H9 (cell line): ENCODE measurements at regions not wholly inside any gene's neighbourhood (a gene's known extent, or its start where the extent isn't known, plus 50 kb on each side); places are given as distances from the start of the nearest gene placed in this dataset.

Experiments
- DNase-seq: peaks from one replicate; pipeline ENCODE4 v3.0.0-alpha.2; 2017
- H2AFZ ChIP-seq: one replicate; pipeline ENCODE4 v1.6.1; 2013; ENCODE audit warnings: mild to moderate bottlenecking, low read length, control low read depth, moderate library complexity
- H2AK5ac ChIP-seq: 2 replicates; pipeline ENCODE4 v1.6.1; 2013; ENCODE audit warnings: low read length, control low read depth, mixed read lengths; ENCODE audit not compliant: insufficient read length
- H2BK120ac ChIP-seq: one replicate; pipeline ENCODE4 v1.6.1; 2013; ENCODE audit warnings: low read depth, mild to moderate bottlenecking, low read length, control low read depth, inconsistent platforms; ENCODE audit not compliant: poor library complexity, severe bottlenecking
- H2BK12ac ChIP-seq: 2 replicates; pipeline ENCODE4 v1.6.1; 2013; ENCODE audit warnings: low read length, control low read depth, mixed read lengths, low read depth; ENCODE audit not compliant: insufficient read length
- H2BK15ac ChIP-seq: 2 replicates; pipeline ENCODE4 v1.6.1; 2013; ENCODE audit warnings: low read depth, low read length, control low read depth
- H2BK20ac ChIP-seq: one replicate; pipeline ENCODE4 v1.6.1; 2013; ENCODE audit warnings: low read depth, mild to moderate bottlenecking, low read length, control low read depth, inconsistent platforms; ENCODE audit not compliant: poor library complexity, severe bottlenecking
- H2BK5ac ChIP-seq: 2 replicates; pipeline ENCODE4 v1.6.1; 2013; ENCODE audit warnings: low read length, control low read depth, mixed read lengths; ENCODE audit not compliant: insufficient read length
- H3K14ac ChIP-seq: 2 replicates; pipeline ENCODE4 v1.6.1; 2013; ENCODE audit warnings: low read length, control low read depth; ENCODE audit not compliant: insufficient read depth
- H3K18ac ChIP-seq: 2 replicates; pipeline ENCODE4 v1.6.1; 2013; ENCODE audit warnings: low read depth, mild to moderate bottlenecking, mixed read lengths, low read length, control low read depth; ENCODE audit not compliant: insufficient read length
- H3K23ac ChIP-seq: 2 replicates; pipeline ENCODE4 v1.6.1; 2013; ENCODE audit warnings: low read length, control low read depth, mixed read lengths, low read depth; ENCODE audit not compliant: insufficient read length
- H3K23me2 ChIP-seq: 2 replicates; pipeline ENCODE4 v1.6.1; 2013; ENCODE audit warnings: low read depth, mild to moderate bottlenecking, mixed read lengths, low read length, control low read depth; ENCODE audit not compliant: insufficient read length, poor library complexity, severe bottlenecking
- H3K27ac ChIP-seq: 2 replicates; pipeline ENCODE4 v1.5.1; 2013; ENCODE audit warnings: low read length, control low read depth, mixed read lengths, low read depth; ENCODE audit not compliant: insufficient read length
- H3K27me3 ChIP-seq: 2 replicates; pipeline ENCODE4 v1.6.1; 2013; ENCODE audit warnings: low read length, control low read depth, inconsistent platforms; ENCODE audit not compliant: insufficient read depth
- H3K4ac ChIP-seq: 2 replicates; pipeline ENCODE4 v1.6.1; 2013; ENCODE audit warnings: low read depth, mild to moderate bottlenecking, control low read depth, inconsistent platforms, low read length, moderate library complexity
- H3K4me1 ChIP-seq: 2 replicates; pipeline ENCODE4 v1.6.1; 2013; ENCODE audit warnings: low read length, control low read depth, inconsistent platforms; ENCODE audit not compliant: insufficient read depth
- H3K4me2 ChIP-seq: 2 replicates; pipeline ENCODE4 v1.6.1; 2013; ENCODE audit warnings: low read length, control low read depth, mixed read lengths; ENCODE audit not compliant: insufficient read length, insufficient read depth
- H3K56ac ChIP-seq: 2 replicates; pipeline ENCODE4 v1.6.1; 2013; ENCODE audit warnings: low read depth, mild to moderate bottlenecking, mixed read lengths, low read length, control low read depth; ENCODE audit not compliant: insufficient read length
- H3K79me1 ChIP-seq: 2 replicates; pipeline ENCODE4 v1.6.1; 2013; ENCODE audit warnings: low read depth, mild to moderate bottlenecking, moderate library complexity, low read length, control low read depth, inconsistent platforms; ENCODE audit not compliant: insufficient read depth, poor library complexity, severe bottlenecking
- H3K79me2 ChIP-seq: 2 replicates; pipeline ENCODE4 v1.6.1; 2013; ENCODE audit warnings: low read length, control low read depth, inconsistent platforms; ENCODE audit not compliant: insufficient read depth
- H3K9ac ChIP-seq: 2 replicates; pipeline ENCODE4 v1.6.1; 2013; ENCODE audit warnings: low read length, control low read depth, mixed read lengths; ENCODE audit not compliant: insufficient read length; ENCODE audit errors: extremely low read depth
- H3K9me3 ChIP-seq: one replicate; pipeline ENCODE4 v1.6.1; 2013; ENCODE audit warnings: low read depth, low read length, inconsistent platforms; ENCODE audit not compliant: control insufficient read depth
- H3T11ph ChIP-seq: one replicate; pipeline ENCODE4 v1.6.1; 2013; ENCODE audit warnings: mild to moderate bottlenecking, low read length, control low read depth, inconsistent platforms
- H4K20me1 ChIP-seq: one replicate; pipeline ENCODE4 v1.6.1; 2013; ENCODE audit not compliant: control insufficient read depth, insufficient read length, insufficient read depth
- H4K5ac ChIP-seq: 2 replicates; pipeline ENCODE4 v1.6.1; 2013; ENCODE audit warnings: low read depth, mild to moderate bottlenecking, mixed read lengths, low read length, control low read depth; ENCODE audit not compliant: insufficient read length
- H4K8ac ChIP-seq: replicated peaks from 2 replicates; pipeline ENCODE4 v1.6.1; 2013; ENCODE audit warnings: low read length, control low read depth, mixed read lengths, low read depth; ENCODE audit not compliant: insufficient read length
- H4K91ac ChIP-seq: 2 replicates; pipeline ENCODE4 v1.6.1; 2013; ENCODE audit warnings: low read depth, mild to moderate bottlenecking, moderate library complexity, mixed read lengths, low read length, control low read depth; ENCODE audit not compliant: insufficient read length
- H3K27ac Mint-ChIP-seq, 3 experiments: 2 replicates in 2 of 3; 3 replicates in 1 of 3; pipeline ENCODE4 v1.8.0; 2020 to 2021; ENCODE audit warnings: mixed read lengths in 3 of 3, mild to moderate bottlenecking in 1 of 3, moderate library complexity in 1 of 3
- H3K27me3 Mint-ChIP-seq: 2 replicates; pipeline ENCODE4 v1.8.0; 2021; ENCODE audit warnings: low read depth, mild to moderate bottlenecking, moderate library complexity, mixed read lengths
- H3K36me3 Mint-ChIP-seq, 3 experiments: 2 replicates in 2 of 3; 3 replicates in 1 of 3; pipeline ENCODE4 v1.8.0; 2020 to 2021; ENCODE audit warnings: low read depth in 3 of 3, mixed read lengths in 3 of 3; ENCODE audit not compliant: insufficient read depth in 1 of 3
- H3K4me1 Mint-ChIP-seq, 2 experiments: 2 replicates each; pipeline ENCODE4 v1.8.0; 2020; ENCODE audit warnings: mixed read lengths in 2 of 2
- H3K4me3 Mint-ChIP-seq, 2 experiments: 2 replicates in 1 of 2; 3 replicates in 1 of 2; pipeline ENCODE4 v1.8.0; 2020 to 2021; ENCODE audit warnings: mild to moderate bottlenecking in 2 of 2, mixed read lengths in 2 of 2, moderate library complexity in 1 of 2
- H3K9me3 Mint-ChIP-seq, 2 experiments: 2 replicates in 1 of 2; 3 replicates in 1 of 2; pipeline ENCODE4 v1.8.0; 2020; ENCODE audit warnings: mild to moderate bottlenecking in 2 of 2, mixed read lengths in 2 of 2, moderate library complexity in 1 of 2
- CTCF ChIP-seq: fragments of 200-600 bp; sonication (generic); conservative IDR thresholded peaks from 3 replicates; pipeline ENCODE4 v1.8.0; 2021; ENCODE audit warnings: antibody characterized with exemption, mild to moderate bottlenecking
- WGBS: extraction: QIAGEN DNeasy Blood & Tissue Kit; methylation state at CpG from one replicate; pipeline ENCODE4 v1.1.7; 2013; ENCODE audit warnings: missing lambda C conversion rate, low lambda C conversion rate, mixed read lengths; ENCODE audit not compliant: insufficient read length; ENCODE audit errors: extremely low coverage; 5-methylcytosine and 5-hydroxymethylcytosine counted together

GRCh38 chr13:97883396-97883795, 70.1 kb upstream of the IPO5 start:
- Histone ChIP-seq H2AK5ac (no peak overlapping the region), H4K5ac (no peak overlapping the region), H2AFZ (no peak overlapping the region), H3K79me2 (no peaks in the 10 kb centered on the region), H3K27me3 (no peaks in the 10 kb centered on the region), H3K23me2 (no peaks in the 10 kb centered on the region), H3K4me2 (no peak overlapping the region), H3K27ac (no peak overlapping the region), H3K4me1 (peaks cover 5% of the 10 kb centered on the region; the same call in 1 of the 2 replicates), H3K18ac (no peak overlapping the region), H3K4ac (no peak overlapping the region), H4K20me1 (no peaks in the 10 kb centered on the region), H4K91ac (no peak overlapping the region), H2BK120ac (no peak overlapping the region), H2BK20ac (no peak overlapping the region), H3K79me1 (no peaks in the 10 kb centered on the region), H3K9ac (no peak overlapping the region), H2BK12ac (no peak overlapping the region), H2BK5ac (no peak overlapping the region), H3K14ac (no peak overlapping the region), H3K9me3 (no peaks in the 10 kb centered on the region), H3K56ac (no peak overlapping the region), H3T11ph (no peak overlapping the region), H2BK15ac (no peak overlapping the region), H3K23ac (no peak overlapping the region), H4K8ac (no peak overlapping the region)
- H3K4me1 Mint-ChIP-seq = peaks cover 11 to 14% of the 10 kb centered on the region in 2 experiments
- H3K9me3 Mint-ChIP-seq = peaks cover 0 to 6% of the 10 kb centered on the region in 2 experiments; a peak in 3 of 5 replicates
- H3K27me3 Mint-ChIP-seq = peaks cover 5% of the 10 kb centered on the region
- no peak overlapping the region for H3K4me3 Mint-ChIP-seq
- no peaks in the 10 kb centered on the region; a peak in 2 of 7 replicates for H3K36me3 Mint-ChIP-seq
- no CpG with 5 or more reads among the region's 4 CpGs for whole genome bisulfite sequencing
- no peak for TF ChIP-seq CTCF
- no peak for DNase-seq
- H3K27ac Mint-ChIP-seq = no peak overlapping the region
